ENCODE measurements at regions not wholly inside any gene's neighbourhood (a gene's known extent, or its start where the extent isn't known, plus 50 kb on each side); places are given as distances from the start of the nearest gene placed in this dataset.
"Not testable (repeated sequence)": the region's sequence is repeated elsewhere in the genome, so short reads cannot be mapped to it uniquely, and the experiment has no call there.

GRCh38 chr21:9763306-9763705 is 758.1 kb upstream of the TPTE start:
- Histone ChIP-seq H3K4me3 (ENCODE audit: low read length in 3 of 3) (no peak overlapping the region), H3K9ac (ENCODE audit: low read length in 3 of 3) (no peak overlapping the region), H3K36me3 (ENCODE audit: control insufficient read depth in 2 of 3, insufficient read depth in 3 of 3, low read length in 3 of 3) (no peaks in the 10 kb centered on the region), H3K27me3 (ENCODE audit: control insufficient read depth, insufficient read depth, low read length) (no peaks in the 10 kb centered on the region), H3K27ac (ENCODE audit: low read depth in 2 of 2, low read length in 2 of 2) (no peak overlapping the region), H3K9me3 (ENCODE audit: control insufficient read depth in 2 of 3, insufficient read depth in 1 of 3, low read length in 3 of 3) (peaks cover 2 to 16% (median 5%) of the 10 kb centered on the region in 3 donors), H3K4me1 (ENCODE audit: control insufficient read depth in 2 of 3, insufficient read depth in 2 of 3, low read depth in 1 of 3, low read length in 3 of 3) (no peaks in the 10 kb centered on the region)
- DNase-seq (no peak), FAIRE-seq (no peak)
- intact Hi-C loops (cut with DNase I) = no loop called here
- TF ChIP-seq CTCF (IDR thresholded peaks at IDR 0.05; ENCODE audit: borderline replicate concordance, extremely low read depth, insufficient read depth) = no peak

GRCh38 chr21:9763807-9764206 is 757.6 kb upstream of the TPTE start:
- intact Hi-C loops (cut with DNase I) = no loop called here
- no peaks in the 10 kb centered on the region for H3K27me3 ChIP-seq (ENCODE audit: control insufficient read depth, insufficient read depth, low read length)
- H3K27ac ChIP-seq (ENCODE audit: low read depth in 2 of 2, low read length in 2 of 2) = no peak overlapping the region
- FAIRE-seq (no peak), DNase-seq (no peak)
- H3K4me3 ChIP-seq (ENCODE audit: low read length in 3 of 3) = no peak overlapping the region
- no peaks in the 10 kb centered on the region for H3K4me1 ChIP-seq (ENCODE audit: control insufficient read depth in 2 of 3, insufficient read depth in 2 of 3, low read depth in 1 of 3, low read length in 3 of 3)
- no peak for TF ChIP-seq CTCF (IDR thresholded peaks at IDR 0.05; ENCODE audit: borderline replicate concordance, extremely low read depth, insufficient read depth)
- no peaks in the 10 kb centered on the region for H3K36me3 ChIP-seq (ENCODE audit: control insufficient read depth in 2 of 3, insufficient read depth in 3 of 3, low read length in 3 of 3)
- no peak overlapping the region for H3K9ac ChIP-seq (ENCODE audit: low read length in 3 of 3)
- H3K9me3 ChIP-seq (ENCODE audit: control insufficient read depth in 2 of 3, insufficient read depth in 1 of 3, low read length in 3 of 3) = peaks cover 2 to 16% (median 5%) of the 10 kb centered on the region in 3 donors

- intact Hi-C loops (cut with DNase I); H3K9ac ChIP-seq (ENCODE audit: low read length in 3 of 3); FAIRE-seq; H3K4me1 ChIP-seq (ENCODE audit: control insufficient read depth in 2 of 3, insufficient read depth in 2 of 3, low read depth in 1 of 3, low read length in 3 of 3); H3K27ac ChIP-seq (ENCODE audit: low read depth in 2 of 2, low read length in 2 of 2); DNase-seq; H3K27me3 ChIP-seq (ENCODE audit: control insufficient read depth, insufficient read depth, low read length); H3K36me3 ChIP-seq (ENCODE audit: control insufficient read depth in 2 of 3, insufficient read depth in 3 of 3, low read length in 3 of 3); H3K4me3 ChIP-seq (ENCODE audit: low read length in 3 of 3): not testable (repeated sequence)
- peaks cover 2 to 16% (median 3%) of the 10 kb centered on the region in 3 donors for H3K9me3 ChIP-seq (ENCODE audit: control insufficient read depth in 2 of 3, insufficient read depth in 1 of 3, low read length in 3 of 3)
Observed at GRCh38 chr21:9764294-9764693, 757.1 kb upstream of the TPTE start.

GRCh38 chr21:9765538-9765937 is 755.8 kb upstream of the TPTE start:
- H3K27ac ChIP-seq (ENCODE audit: low read depth in 2 of 2, low read length in 2 of 2); H3K36me3 ChIP-seq (ENCODE audit: control insufficient read depth in 2 of 3, insufficient read depth in 3 of 3, low read length in 3 of 3); H3K4me3 ChIP-seq (ENCODE audit: low read length in 3 of 3); intact Hi-C loops (cut with DNase I); H3K9me3 ChIP-seq (ENCODE audit: control insufficient read depth in 2 of 3, insufficient read depth in 1 of 3, low read length in 3 of 3); H3K4me1 ChIP-seq (ENCODE audit: control insufficient read depth in 2 of 3, insufficient read depth in 2 of 3, low read depth in 1 of 3, low read length in 3 of 3); H3K9ac ChIP-seq (ENCODE audit: low read length in 3 of 3); DNase-seq; H3K27me3 ChIP-seq (ENCODE audit: control insufficient read depth, insufficient read depth, low read length); FAIRE-seq: not testable (repeated sequence)

GRCh38 chr21:9766890-9767591 is 754.3 kb upstream of the TPTE start:
- H3K4me3 ChIP-seq (ENCODE audit: low read length in 3 of 3); H3K27ac ChIP-seq (ENCODE audit: low read depth in 2 of 2, low read length in 2 of 2); intact Hi-C loops (cut with DNase I); H3K4me1 ChIP-seq (ENCODE audit: control insufficient read depth in 2 of 3, insufficient read depth in 2 of 3, low read depth in 1 of 3, low read length in 3 of 3); H3K9me3 ChIP-seq (ENCODE audit: control insufficient read depth in 2 of 3, insufficient read depth in 1 of 3, low read length in 3 of 3); H3K9ac ChIP-seq (ENCODE audit: low read length in 3 of 3); H3K36me3 ChIP-seq (ENCODE audit: control insufficient read depth in 2 of 3, insufficient read depth in 3 of 3, low read length in 3 of 3); FAIRE-seq; H3K27me3 ChIP-seq (ENCODE audit: control insufficient read depth, insufficient read depth, low read length); DNase-seq: not testable (repeated sequence)
